ENCODE measurements at regions not wholly inside any gene's neighbourhood (a gene's known extent, or its start where the extent isn't known, plus 50 kb on each side); places are given as distances from the start of the nearest gene placed in this dataset.

DNA sequence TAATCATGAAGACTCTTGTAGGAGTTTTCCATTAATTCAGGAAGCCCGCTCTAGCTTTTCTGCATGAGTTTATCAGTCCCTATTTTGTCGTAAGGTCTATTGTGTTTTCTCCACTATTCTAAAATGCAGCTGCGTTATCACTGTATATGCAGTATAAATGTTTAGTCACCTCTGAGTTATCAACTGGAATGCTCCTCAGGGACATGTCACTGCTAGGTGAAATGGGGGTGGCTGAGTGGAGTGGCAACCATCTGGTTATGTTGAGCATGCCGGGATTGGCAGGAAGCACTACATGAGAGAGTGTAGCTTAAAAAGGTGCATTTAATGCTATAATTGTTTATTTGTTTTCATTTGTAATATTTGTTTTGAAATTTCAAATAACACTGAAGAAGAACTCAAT is 285.2 kb upstream of the ELAC2 start (continued):
- TF ChIP-seq NANOG (IDR thresholded peaks at IDR 0.05; ENCODE audit: borderline replicate concordance) (no peak), STAT1 (IDR thresholded peaks at IDR 0.05; ENCODE audit: unreplicated experiment) (no peak)
- TF ChIP-seq, protein P1, sequence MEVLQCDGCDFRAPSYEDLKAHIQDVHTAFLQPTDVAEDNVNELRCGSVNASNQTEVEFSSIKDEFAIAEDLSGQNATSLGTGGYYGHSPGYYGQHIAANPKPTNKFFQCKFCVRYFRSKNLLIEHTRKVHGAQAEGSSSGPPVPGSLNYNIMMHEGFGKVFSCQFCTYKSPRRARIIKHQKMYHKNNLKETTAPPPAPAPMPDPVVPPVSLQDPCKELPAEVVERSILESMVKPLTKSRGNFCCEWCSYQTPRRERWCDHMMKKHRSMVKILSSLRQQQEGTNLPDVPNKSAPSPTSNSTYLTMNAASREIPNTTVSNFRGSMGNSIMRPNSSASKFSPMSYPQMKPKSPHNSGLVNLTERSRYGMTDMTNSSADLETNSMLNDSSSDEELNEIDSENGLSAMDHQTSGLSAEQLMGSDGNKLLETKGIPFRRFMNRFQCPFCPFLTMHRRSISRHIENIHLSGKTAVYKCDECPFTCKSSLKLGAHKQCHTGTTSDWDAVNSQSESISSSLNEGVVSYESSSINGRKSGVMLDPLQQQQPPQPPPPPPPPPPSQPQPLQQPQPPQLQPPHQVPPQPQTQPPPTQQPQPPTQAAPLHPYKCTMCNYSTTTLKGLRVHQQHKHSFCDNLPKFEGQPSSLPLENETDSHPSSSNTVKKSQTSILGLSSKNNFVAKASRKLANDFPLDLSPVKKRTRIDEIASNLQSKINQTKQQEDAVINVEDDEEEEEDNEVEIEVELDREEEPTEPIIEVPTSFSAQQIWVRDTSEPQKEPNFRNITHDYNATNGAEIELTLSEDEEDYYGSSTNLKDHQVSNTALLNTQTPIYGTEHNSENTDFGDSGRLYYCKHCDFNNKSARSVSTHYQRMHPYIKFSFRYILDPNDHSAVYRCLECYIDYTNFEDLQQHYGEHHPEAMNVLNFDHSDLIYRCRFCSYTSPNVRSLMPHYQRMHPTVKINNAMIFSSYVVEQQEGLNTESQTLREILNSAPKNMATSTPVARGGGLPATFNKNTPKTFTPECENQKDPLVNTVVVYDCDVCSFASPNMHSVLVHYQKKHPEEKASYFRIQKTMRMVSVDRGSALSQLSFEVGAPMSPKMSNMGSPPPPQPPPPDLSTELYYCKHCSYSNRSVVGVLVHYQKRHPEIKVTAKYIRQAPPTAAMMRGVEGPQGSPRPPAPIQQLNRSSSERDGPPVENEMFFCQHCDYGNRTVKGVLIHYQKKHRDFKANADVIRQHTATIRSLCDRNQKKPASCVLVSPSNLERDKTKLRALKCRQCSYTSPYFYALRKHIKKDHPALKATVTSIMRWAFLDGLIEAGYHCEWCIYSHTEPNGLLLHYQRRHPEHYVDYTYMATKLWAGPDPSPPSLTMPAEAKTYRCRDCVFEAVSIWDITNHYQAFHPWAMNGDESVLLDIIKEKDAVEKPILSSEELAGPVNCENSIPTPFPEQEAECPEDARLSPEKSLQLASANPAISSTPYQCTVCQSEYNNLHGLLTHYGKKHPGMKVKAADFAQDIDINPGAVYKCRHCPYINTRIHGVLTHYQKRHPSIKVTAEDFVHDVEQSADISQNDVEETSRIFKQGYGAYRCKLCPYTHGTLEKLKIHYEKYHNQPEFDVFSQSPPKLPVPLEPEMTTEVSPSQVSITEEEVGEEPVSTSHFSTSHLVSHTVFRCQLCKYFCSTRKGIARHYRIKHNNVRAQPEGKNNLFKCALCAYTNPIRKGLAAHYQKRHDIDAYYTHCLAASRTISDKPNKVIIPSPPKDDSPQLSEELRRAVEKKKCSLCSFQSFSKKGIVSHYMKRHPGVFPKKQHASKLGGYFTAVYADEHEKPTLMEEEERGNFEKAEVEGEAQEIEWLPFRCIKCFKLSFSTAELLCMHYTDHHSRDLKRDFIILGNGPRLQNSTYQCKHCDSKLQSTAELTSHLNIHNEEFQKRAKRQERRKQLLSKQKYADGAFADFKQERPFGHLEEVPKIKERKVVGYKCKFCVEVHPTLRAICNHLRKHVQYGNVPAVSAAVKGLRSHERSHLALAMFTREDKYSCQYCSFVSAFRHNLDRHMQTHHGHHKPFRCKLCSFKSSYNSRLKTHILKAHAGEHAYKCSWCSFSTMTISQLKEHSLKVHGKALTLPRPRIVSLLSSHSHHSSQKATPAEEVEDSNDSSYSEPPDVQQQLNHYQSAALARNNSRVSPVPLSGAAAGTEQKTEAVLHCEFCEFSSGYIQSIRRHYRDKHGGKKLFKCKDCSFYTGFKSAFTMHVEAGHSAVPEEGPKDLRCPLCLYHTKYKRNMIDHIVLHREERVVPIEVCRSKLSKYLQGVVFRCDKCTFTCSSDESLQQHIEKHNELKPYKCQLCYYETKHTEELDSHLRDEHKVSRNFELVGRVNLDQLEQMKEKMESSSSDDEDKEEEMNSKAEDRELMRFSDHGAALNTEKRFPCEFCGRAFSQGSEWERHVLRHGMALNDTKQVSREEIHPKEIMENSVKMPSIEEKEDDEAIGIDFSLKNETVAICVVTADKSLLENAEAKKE (CRISPR knock-in tag; IDR thresholded peaks at IDR 0.05) = no peak

DNA sequence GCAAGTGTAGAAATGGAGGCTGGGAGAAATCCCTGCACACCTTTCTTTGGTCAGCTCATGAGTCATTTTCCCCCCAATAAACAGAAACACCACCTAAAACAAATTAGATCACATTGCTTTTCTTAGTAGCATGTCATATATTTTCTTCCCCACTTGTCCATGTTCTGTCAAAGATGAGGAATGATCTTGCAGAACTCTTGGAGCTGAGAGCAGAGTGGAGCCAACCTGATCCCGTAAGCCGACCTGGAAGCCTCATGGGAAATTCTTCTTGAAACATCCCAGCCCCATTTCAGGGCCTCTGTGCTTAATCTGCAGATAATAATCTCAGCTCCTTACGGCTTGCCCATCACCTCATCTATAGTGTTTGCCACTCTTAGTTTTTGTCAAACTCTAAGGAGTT is 284.6 kb upstream of the ELAC2 start:
- no peak overlapping the region for H2AFZ ChIP-seq
- H3K4me1 ChIP-seq (ENCODE audit: insufficient read depth) = no peaks in the 10 kb centered on the region
- no peak for DNase-seq (ENCODE audit: low spot score)
- H3K9me2 ChIP-seq (ENCODE audit: insufficient read depth) = peaks cover 4% of the 10 kb centered on the region; the same call in 1 of the 2 replicates
- H4K20me1 ChIP-seq (replicated peaks; ENCODE audit: insufficient read depth) = no peaks in the 10 kb centered on the region
- H3K79me2 ChIP-seq (replicated peaks; ENCODE audit: insufficient read depth) = no peaks in the 10 kb centered on the region
- Mint-ChIP-seq H3K9me3 (no peaks in the 10 kb centered on the region), H3K36me3 (ENCODE audit: low read depth) (no peaks in the 10 kb centered on the region), H3K4me1 (peaks cover 8% of the 10 kb centered on the region; the same call in 2 of the 3 replicates), H3K27me3 (ENCODE audit: insufficient read depth, low read depth, poor library complexity) (no peaks in the 10 kb centered on the region), H3K27ac (no peak overlapping the region), H3K4me3 (no peak overlapping the region)
- no peak overlapping the region for H3K4me3 ChIP-seq
- H3K4me2 ChIP-seq = no peak overlapping the region
- H3K27ac ChIP-seq (ENCODE audit: low read depth) = no peak overlapping the region
- H3K27me3 ChIP-seq (ENCODE audit: insufficient read depth) = no peaks in the 10 kb centered on the region
- no peaks in the 10 kb centered on the region for H3K36me3 ChIP-seq (ENCODE audit: insufficient read depth)
- no peaks in the 10 kb centered on the region for H3F3A ChIP-seq (replicated peaks; ENCODE audit: low read depth)
- no peak for ATAC-seq
- TF ChIP-seq CREB1 (CRISPR knock-in tag; IDR thresholded peaks at IDR 0.05; ENCODE audit: low read depth) (no peak), POLR2AphosphoS5 (IDR thresholded peaks at IDR 0.05; ENCODE audit: low read depth) (no peak), JUNB (IDR thresholded peaks at IDR 0.05; ENCODE audit: unreplicated experiment) (no peak), STAT1 (IDR thresholded peaks at IDR 0.05; ENCODE audit: unreplicated experiment) (no peak), ZNF331 (CRISPR knock-in tag; IDR thresholded peaks at IDR 0.05; ENCODE audit: low read depth) (no peak)
- TF ChIP-seq, protein P2, sequence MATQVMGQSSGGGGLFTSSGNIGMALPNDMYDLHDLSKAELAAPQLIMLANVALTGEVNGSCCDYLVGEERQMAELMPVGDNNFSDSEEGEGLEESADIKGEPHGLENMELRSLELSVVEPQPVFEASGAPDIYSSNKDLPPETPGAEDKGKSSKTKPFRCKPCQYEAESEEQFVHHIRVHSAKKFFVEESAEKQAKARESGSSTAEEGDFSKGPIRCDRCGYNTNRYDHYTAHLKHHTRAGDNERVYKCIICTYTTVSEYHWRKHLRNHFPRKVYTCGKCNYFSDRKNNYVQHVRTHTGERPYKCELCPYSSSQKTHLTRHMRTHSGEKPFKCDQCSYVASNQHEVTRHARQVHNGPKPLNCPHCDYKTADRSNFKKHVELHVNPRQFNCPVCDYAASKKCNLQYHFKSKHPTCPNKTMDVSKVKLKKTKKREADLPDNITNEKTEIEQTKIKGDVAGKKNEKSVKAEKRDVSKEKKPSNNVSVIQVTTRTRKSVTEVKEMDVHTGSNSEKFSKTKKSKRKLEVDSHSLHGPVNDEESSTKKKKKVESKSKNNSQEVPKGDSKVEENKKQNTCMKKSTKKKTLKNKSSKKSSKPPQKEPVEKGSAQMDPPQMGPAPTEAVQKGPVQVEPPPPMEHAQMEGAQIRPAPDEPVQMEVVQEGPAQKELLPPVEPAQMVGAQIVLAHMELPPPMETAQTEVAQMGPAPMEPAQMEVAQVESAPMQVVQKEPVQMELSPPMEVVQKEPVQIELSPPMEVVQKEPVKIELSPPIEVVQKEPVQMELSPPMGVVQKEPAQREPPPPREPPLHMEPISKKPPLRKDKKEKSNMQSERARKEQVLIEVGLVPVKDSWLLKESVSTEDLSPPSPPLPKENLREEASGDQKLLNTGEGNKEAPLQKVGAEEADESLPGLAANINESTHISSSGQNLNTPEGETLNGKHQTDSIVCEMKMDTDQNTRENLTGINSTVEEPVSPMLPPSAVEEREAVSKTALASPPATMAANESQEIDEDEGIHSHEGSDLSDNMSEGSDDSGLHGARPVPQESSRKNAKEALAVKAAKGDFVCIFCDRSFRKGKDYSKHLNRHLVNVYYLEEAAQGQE (IDR thresholded peaks at IDR 0.05; ENCODE audit: unreplicated experiment) = no peak
